ENCODE measurements at regions not wholly inside any gene's neighbourhood (a gene's known extent, or its start where the extent isn't known, plus 50 kb on each side); places are given as distances from the start of the nearest gene placed in this dataset.

GRCh38 chr10:61828034-61828433 is 73.5 kb upstream of the ARID5B start:
- no peak overlapping the region for H3K4me2 ChIP-seq (replicated peaks; ENCODE audit: extremely low read depth, low read length, poor library complexity, severe bottlenecking)
- H3K9me3 Mint-ChIP-seq = peaks cover 0 to 3% (median 1%) of the 10 kb centered on the region in 7 donors
- WGBS (ENCODE audit: insufficient coverage) = no CpG with 5 or more reads among the region's 1 CpG
- TF ChIP-seq CTCF (IDR thresholded peaks at IDR 0.05) = no peak
- no peaks in the 10 kb centered on the region for H3K79me2 ChIP-seq (ENCODE audit: insufficient read depth, low read length)
- intact Hi-C loops (cut with micrococcal nuclease) = no loop called here
- peaks cover 5% of the 10 kb centered on the region for H3K4me1 Mint-ChIP-seq
- H3K27me3 Mint-ChIP-seq (ENCODE audit: low read depth in 3 of 3) = no peaks in the 10 kb centered on the region
- no peak overlapping the region for H3K4me3 ChIP-seq (replicated peaks in 1 of 3; ENCODE audit: low read depth in 2 of 3, low read length in 3 of 3)
- no peaks in the 10 kb centered on the region for H3K27me3 ChIP-seq (ENCODE audit: control insufficient read depth in 2 of 2, insufficient read depth in 2 of 2, low read length in 2 of 2)
- no peaks in the 10 kb centered on the region for H3K36me3 ChIP-seq (replicated peaks in 1 of 2; ENCODE audit: control insufficient read depth in 1 of 2, insufficient read depth in 2 of 2, low read length in 2 of 2)
- no peaks in the 10 kb centered on the region for H3K9me3 ChIP-seq (replicated peaks in 1 of 2; ENCODE audit: control insufficient read depth in 1 of 2, insufficient read depth in 1 of 2, low read length in 2 of 2)
- no peak overlapping the region for H2AFZ ChIP-seq (ENCODE audit: insufficient read depth, low read depth, low read length, poor library complexity, severe bottlenecking)
- H4K20me1 ChIP-seq (ENCODE audit: insufficient read depth, low read length) = no peaks in the 10 kb centered on the region
- DNase-seq = no peak
- H3K36me3 Mint-ChIP-seq = no peaks in the 10 kb centered on the region
- no peak overlapping the region for H3K9ac ChIP-seq (ENCODE audit: insufficient read depth, low read length, poor library complexity, severe bottlenecking)
- H3K4me3 Mint-ChIP-seq = no peak overlapping the region
- no peak overlapping the region for H3K27ac ChIP-seq (ENCODE audit: low read depth in 1 of 2, low read length in 2 of 2)
- H3K27ac Mint-ChIP-seq = no peak overlapping the region
- H3K4me1 ChIP-seq (ENCODE audit: control insufficient read depth in 1 of 2, insufficient read depth in 2 of 2, low read length in 2 of 2) = no peaks in the 10 kb centered on the region

GRCh38 chr10:61828788-61829187 is 72.7 kb upstream of the ARID5B start:
- WGBS (ENCODE audit: insufficient coverage) = 85% methylated on average over 1 of the region's 3 CpGs
- no peak overlapping the region for H3K27ac Mint-ChIP-seq
- H3K27ac ChIP-seq (ENCODE audit: low read depth in 1 of 2, low read length in 2 of 2) = no peak overlapping the region
- H3K4me3 Mint-ChIP-seq = no peak overlapping the region
- no peak for DNase-seq
- H3K4me3 ChIP-seq (replicated peaks in 1 of 3; ENCODE audit: low read depth in 2 of 3, low read length in 3 of 3) = no peak overlapping the region
- H2AFZ ChIP-seq (ENCODE audit: insufficient read depth, low read depth, low read length, poor library complexity, severe bottlenecking) = no peak overlapping the region
- no peaks in the 10 kb centered on the region for H3K79me2 ChIP-seq (ENCODE audit: insufficient read depth, low read length)
- no peaks in the 10 kb centered on the region for H3K4me1 ChIP-seq (ENCODE audit: control insufficient read depth in 1 of 2, insufficient read depth in 2 of 2, low read length in 2 of 2)
- intact Hi-C loops (cut with micrococcal nuclease) = no loop called here
- no peak for TF ChIP-seq CTCF (IDR thresholded peaks at IDR 0.05)
- H3K36me3 ChIP-seq (replicated peaks in 1 of 2; ENCODE audit: control insufficient read depth in 1 of 2, insufficient read depth in 2 of 2, low read length in 2 of 2) = no peaks in the 10 kb centered on the region
- no peak overlapping the region for H3K9ac ChIP-seq (ENCODE audit: insufficient read depth, low read length, poor library complexity, severe bottlenecking)
- H3K36me3 Mint-ChIP-seq = no peaks in the 10 kb centered on the region
- H3K9me3 Mint-ChIP-seq = peaks cover 0 to 3% (median 0%) of the 10 kb centered on the region in 7 donors
- no peaks in the 10 kb centered on the region for H3K27me3 ChIP-seq (ENCODE audit: control insufficient read depth in 2 of 2, insufficient read depth in 2 of 2, low read length in 2 of 2)
- H3K4me2 ChIP-seq (replicated peaks; ENCODE audit: extremely low read depth, low read length, poor library complexity, severe bottlenecking) = no peak overlapping the region
- H4K20me1 ChIP-seq (ENCODE audit: insufficient read depth, low read length) = no peaks in the 10 kb centered on the region
- H3K9me3 ChIP-seq (replicated peaks in 1 of 2; ENCODE audit: control insufficient read depth in 1 of 2, insufficient read depth in 1 of 2, low read length in 2 of 2) = no peaks in the 10 kb centered on the region
- peaks cover 5% of the 10 kb centered on the region for H3K4me1 Mint-ChIP-seq
- H3K27me3 Mint-ChIP-seq (ENCODE audit: low read depth in 3 of 3) = no peaks in the 10 kb centered on the region
